B cell (primary cell): ENCODE measurements at regions not wholly inside any gene's neighbourhood (a gene's known extent, or its start where the extent isn't known, plus 50 kb on each side); places are given as distances from the start of the nearest gene placed in this dataset.

Experiments
- ATAC-seq: fragments of 200-7000 bp; cut with Tn5 transposase; one replicate; pipeline ENCODE4 v1.10.0; 2021; ENCODE audit warnings: low read depth, mild to moderate bottlenecking, moderate number of reproducible peaks, moderate library complexity
- CTCF ChIA-PET: fragments of 350-600 bp; sonication (Branson Sonifier 250); formaldehyde crosslinking; loops from one replicate; lab custom pipeline; 2021; ENCODE audit warnings: antibody characterized with exemption, inconsistent platforms; lab: Charles Lee
- POLR2A ChIA-PET: fragments of 350-600 bp; sonication (Branson Sonifier 250); formaldehyde crosslinking; loops from one replicate; lab custom pipeline; 2021; ENCODE audit warnings: antibody characterized with exemption; lab: Charles Lee
- DNase-seq: peaks from one replicate; pipeline ENCODE4 v3.0.0; 2013
- H2AFZ ChIP-seq: 2 replicates; pipeline ENCODE4 v1.6.1; 2012; ENCODE audit warnings: mild to moderate bottlenecking, low read depth, low read length; ENCODE audit not compliant: insufficient read depth, poor library complexity, severe bottlenecking
- H3K27ac ChIP-seq, 2 donors: 1 replicate in 1 of 2; 2 replicates in 1 of 2; pipeline ENCODE4 v1.5.1; 2012 to 2013; ENCODE audit warnings: low read length in 2 of 2, mild to moderate bottlenecking in 2 of 2, moderate library complexity in 1 of 2
- H3K27me3 ChIP-seq, 4 experiments: fragments of 200-600 bp in 1 of 4; sonication (generic) in 1 of 4; replicated peaks in 1 of 4; 1 replicate in 2 of 4; 2 replicates in 2 of 4; pipeline versions ENCODE4 v1.6.1 to v1.7.0; 2013 to 2016; ENCODE audit warnings: low read length in 3 of 4, mild to moderate bottlenecking in 2 of 4, mixed read lengths in 1 of 4, moderate library complexity in 1 of 4; ENCODE audit not compliant: insufficient read depth in 4 of 4, control insufficient read depth in 3 of 4; ENCODE audit errors: control extremely low read depth in 1 of 4
- H3K36me3 ChIP-seq, 2 experiments: replicated peaks in 1 of 2; 1 replicate in 1 of 2; 2 replicates in 1 of 2; pipeline versions ENCODE4 v1.6.1 to v1.7.1; 2013; ENCODE audit warnings: low read length in 1 of 2; ENCODE audit not compliant: insufficient read depth in 2 of 2, control insufficient read depth in 1 of 2; ENCODE audit errors: control extremely low read depth in 1 of 2, extremely low read depth in 1 of 2
- H3K4me1 ChIP-seq, 2 donors: fragments of 200-600 bp in 1 of 2; sonication (generic) in 1 of 2; 1 replicate in 1 of 2; 2 replicates in 1 of 2; pipeline versions ENCODE4 v1.5.1 to v1.6.1; 2013 to 2017; ENCODE audit warnings: low read length in 2 of 2; ENCODE audit not compliant: control insufficient read depth in 2 of 2, insufficient read depth in 2 of 2
- H3K4me2 ChIP-seq: replicated peaks from 2 replicates; pipeline ENCODE3; 2012; ENCODE audit warnings: mild to moderate bottlenecking, low read depth, low read length; ENCODE audit not compliant: poor library complexity, severe bottlenecking
- H3K4me3 ChIP-seq, 5 experiments: fragments of 200-600 bp in 1 of 5; sonication (generic) in 1 of 5; 1 replicate in 3 of 5; 2 replicates in 2 of 5; pipeline versions ENCODE4 v1.5.1 to v1.7.0; 2011 to 2016; ENCODE audit warnings: low read length in 4 of 5, mild to moderate bottlenecking in 4 of 5, low read depth in 2 of 5, control low read depth in 1 of 5, moderate library complexity in 1 of 5; ENCODE audit not compliant: insufficient read depth in 1 of 5; ENCODE audit errors: control extremely low read depth in 1 of 5, extremely low read depth in 1 of 5
- H3K79me2 ChIP-seq: fragments of 200-600 bp; sonication (generic); one replicate; pipeline ENCODE4 v1.6.0; 2016; ENCODE audit warnings: low read length; ENCODE audit not compliant: control insufficient read depth, insufficient read depth
- H3K9ac ChIP-seq: fragments of 200-600 bp; sonication (generic); 2 replicates; pipeline ENCODE4 v1.6.1; 2017; ENCODE audit warnings: mild to moderate bottlenecking, low read length, moderate library complexity
- H3K9me3 ChIP-seq, 3 donors: one replicate each; pipeline versions ENCODE4 v1.6.1 to v1.7.1; 2013; ENCODE audit warnings: low read length in 2 of 3; ENCODE audit not compliant: control insufficient read depth in 2 of 3, insufficient read depth in 1 of 3; ENCODE audit errors: control extremely low read depth in 1 of 3
- H4K20me1 ChIP-seq: 2 replicates; pipeline ENCODE4 v1.6.0; 2012; ENCODE audit warnings: mild to moderate bottlenecking, low read length; ENCODE audit not compliant: insufficient read depth, control insufficient read depth, poor library complexity, severe bottlenecking
- H3K27ac Mint-ChIP-seq: one replicate; pipeline ENCODE4 v1.8.0; 2021; ENCODE audit warnings: mixed read lengths
- H3K27me3 Mint-ChIP-seq: one replicate; pipeline ENCODE4 v1.8.0; 2021; ENCODE audit warnings: mixed read lengths
- H3K4me1 Mint-ChIP-seq: one replicate; pipeline ENCODE4 v1.8.0; 2021; ENCODE audit warnings: mixed read lengths
- H3K4me3 Mint-ChIP-seq: one replicate; pipeline ENCODE4 v1.8.0; 2021; ENCODE audit warnings: mixed read lengths
- H3K9me3 Mint-ChIP-seq: one replicate; pipeline ENCODE4 v1.8.0; 2022; ENCODE audit warnings: mixed read lengths; ENCODE audit not compliant: insufficient read depth
- CTCF ChIP-seq: fragments of 200-600 bp; IDR thresholded peaks from one replicate; pipeline ENCODE4 v1.8.0; 2022; ENCODE audit warnings: antibody characterized with exemption, mild to moderate bottlenecking
- EZH2 ChIP-seq: IDR thresholded peaks from 2 replicates; pipeline ENCODE4 v1.6.1; 2012; ENCODE audit warnings: borderline replicate concordance, low read depth, mild to moderate bottlenecking, moderate library complexity, low read length; ENCODE audit not compliant: insufficient read depth, poor library complexity, severe bottlenecking
- WGBS: methylation state at CpG from one replicate; pipeline ENCODE4 v1.1.5; 2013; ENCODE audit warnings: missing lambda C conversion rate; ENCODE audit not compliant: insufficient coverage; 5-methylcytosine and 5-hydroxymethylcytosine counted together
- intact Hi-C: fragments of 100-400 bp; cut with micrococcal nuclease; formaldehyde crosslinking; loops from one replicate; pipeline ENCODE4 v1.10.0; 2022

- POLR2A ChIA-PET, result no interaction called here
- CTCF ChIA-PET, result interaction anchor here (0.5 kb wide), 1 partner anchor 251 kb away, joined by 5 read pairs; no protein-coding TSS in a partner anchor
- no peaks in the 10 kb centered on the region for H4K20me1 ChIP-seq
- Mint-ChIP-seq H3K9me3 (no peaks in the 10 kb centered on the region), H3K27ac (no peak overlapping the region), H3K27me3 (no peaks in the 10 kb centered on the region), H3K4me1 (no peaks in the 10 kb centered on the region), H3K4me3 (no peak overlapping the region)
- H2AFZ ChIP-seq, result no peak overlapping the region
- no CpG with 5 or more reads among the region's 1 CpG for WGBS
- TF ChIP-seq EZH2, result no peak
- no peak for TF ChIP-seq CTCF
- ATAC-seq, result no peak
- no peak overlapping the region for H3K27ac ChIP-seq
- no peak for DNase-seq
- H3K27me3 ChIP-seq, result no peaks in the 10 kb centered on the region
- H3K4me1 ChIP-seq, result no peaks in the 10 kb centered on the region
- intact Hi-C loops, result no loop called here
- H3K79me2 ChIP-seq, result no peaks in the 10 kb centered on the region
- H3K36me3 ChIP-seq, result no peaks in the 10 kb centered on the region
- no peaks in the 10 kb centered on the region for H3K9me3 ChIP-seq
- no peak overlapping the region for H3K4me2 ChIP-seq
- no peak overlapping the region for H3K4me3 ChIP-seq
- H3K9ac ChIP-seq, result no peak overlapping the region
Measured at GRCh38 chr5:84724683-84725082, 340.0 kb upstream of the EDIL3 start.

- Histone ChIP-seq H3K27me3 (no peaks in the 10 kb centered on the region), H3K79me2 (no peaks in the 10 kb centered on the region), H3K9ac (no peak overlapping the region), H3K36me3 (no peaks in the 10 kb centered on the region), H3K4me3 (no peak overlapping the region), H4K20me1 (no peaks in the 10 kb centered on the region), H3K4me1 (no peaks in the 10 kb centered on the region), H2AFZ (no peak overlapping the region), H3K4me2 (no peak overlapping the region), H3K9me3 (no peaks in the 10 kb centered on the region), H3K27ac (no peak overlapping the region)
- intact Hi-C loops, result no loop called here
- ATAC-seq (no peak), DNase-seq (no peak)
- Mint-ChIP-seq H3K27me3 (no peaks in the 10 kb centered on the region), H3K9me3 (no peaks in the 10 kb centered on the region), H3K4me3 (no peak overlapping the region), H3K4me1 (no peaks in the 10 kb centered on the region), H3K27ac (no peak overlapping the region)
- CTCF ChIA-PET, result no interaction called here
- WGBS, result no CpG with 5 or more reads among the region's 3 CpGs
- TF ChIP-seq EZH2 (no peak), CTCF (no peak)
- POLR2A ChIA-PET, result no interaction called here
Measured at GRCh38 chr5:84724181-84724580, 339.5 kb upstream of the EDIL3 start.
